Gastroesophageal sphincter (tissue), 4 donors: ENCODE measurements at regions not wholly inside any gene's neighbourhood (a gene's known extent, or its start where the extent isn't known, plus 50 kb on each side); places are given as distances from the start of the nearest gene placed in this dataset.

Source experiments
- ATAC-seq: fragments of 150-250 bp; one replicate; pipeline ENCODE4 v1.9.1; 2016; ENCODE audit warnings: mild to moderate bottlenecking, moderate library complexity
- H3K27ac ChIP-seq, 4 donors: fragments of 200-600 bp; sonication (generic) in 3 of 4; 1 replicate in 3 of 4; 2 replicates in 1 of 4; pipeline ENCODE4 v1.5.1; 2016 to 2019
- H3K27me3 ChIP-seq: fragments of 200-600 bp; sonication (generic); one replicate; pipeline ENCODE4 v1.5.1; 2019
- H3K36me3 ChIP-seq, 2 donors: fragments of 200-600 bp; sonication (generic); one replicate each; pipeline ENCODE4 v1.5.1; 2019; ENCODE audit warnings: control low read depth in 1 of 2
- H3K4me1 ChIP-seq, 3 donors: fragments of 200-600 bp; sonication (generic); 1 replicate in 2 of 3; 2 replicates in 1 of 3; pipeline ENCODE4 v1.5.1; 2016 to 2019; ENCODE audit warnings: control low read depth in 2 of 3
- H3K4me3 ChIP-seq, 2 donors: fragments of 200-600 bp; sonication (generic); one replicate each; pipeline ENCODE4 v1.5.1; 2019; ENCODE audit warnings: mild to moderate bottlenecking in 1 of 2, moderate library complexity in 1 of 2
- H3K9me3 ChIP-seq, 3 donors: fragments of 200-600 bp; sonication (generic); one replicate each; pipeline ENCODE4 v1.5.1; 2017 to 2019; ENCODE audit warnings: control low read depth in 2 of 3
- EP300 ChIP-seq: sonication (generic); formaldehyde crosslinking; IDR thresholded peaks from one replicate; pipeline ENCODE4 v1.6.1; 2017; ENCODE audit warnings: antibody characterized with exemption, mild to moderate bottlenecking
- POLR2A ChIP-seq, 2 donors: fragments of 450-650 bp; IDR thresholded peaks; one replicate each; pipeline ENCODE4 v1.6.1; 2017; ENCODE audit warnings: antibody characterized with exemption in 2 of 2, mild to moderate bottlenecking in 2 of 2, moderate library complexity in 1 of 2
- POLR2AphosphoS5 ChIP-seq: sonication (generic); formaldehyde crosslinking; IDR thresholded peaks from one replicate; pipeline ENCODE4 v1.6.1; 2017; ENCODE audit warnings: antibody characterized with exemption
- WGBS, 2 donors: methylation state at CpG; one replicate each; pipeline ENCODE4 v1.1.5; 2018; ENCODE audit warnings: low coverage in 1 of 2; 5-methylcytosine and 5-hydroxymethylcytosine counted together
- TF ChIP-seq, protein P1 (sequence below), 4 experiments: fragments of 200-600 bp in 2 of 4; fragments of 450-650 bp in 2 of 4; sonication (generic) in 1 of 4; IDR thresholded peaks; one replicate each; pipeline ENCODE4 v1.5.1; 2017 to 2019; ENCODE audit warnings: antibody characterized with exemption in 4 of 4, mild to moderate bottlenecking in 2 of 4, moderate library complexity in 2 of 4

DNA sequence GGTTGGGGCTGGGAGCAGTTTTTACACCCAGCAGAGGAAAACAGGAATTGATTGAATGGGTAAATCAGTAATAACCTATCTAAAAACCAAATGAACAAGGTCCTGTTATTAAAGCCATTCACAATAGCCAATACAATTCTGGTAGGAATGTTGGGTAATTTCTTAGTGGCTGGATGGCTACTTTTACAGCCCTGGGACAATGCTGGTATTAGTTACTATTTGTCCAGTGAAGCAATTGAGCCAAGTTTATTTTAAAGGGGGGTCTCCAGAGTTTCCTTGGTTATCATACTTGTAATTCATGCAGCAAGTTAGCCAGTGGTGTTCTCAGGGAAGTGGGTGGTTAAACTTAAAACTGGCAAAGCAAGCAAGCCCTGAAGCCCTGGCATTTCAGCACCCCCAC is 92.3 kb upstream of the STARD13 start:
- Histone ChIP-seq H3K9me3 (no peaks in the 10 kb centered on the region), H3K36me3 (no peaks in the 10 kb centered on the region), H3K27ac (no peak overlapping the region), H3K4me3 (no peak overlapping the region), H3K27me3 (no peaks in the 10 kb centered on the region), H3K4me1 (peaks cover 0 to 3% (median 0%) of the 10 kb centered on the region in 3 donors)
- no peak for TF ChIP-seq POLR2AphosphoS5
- TF ChIP-seq, protein P1, sequence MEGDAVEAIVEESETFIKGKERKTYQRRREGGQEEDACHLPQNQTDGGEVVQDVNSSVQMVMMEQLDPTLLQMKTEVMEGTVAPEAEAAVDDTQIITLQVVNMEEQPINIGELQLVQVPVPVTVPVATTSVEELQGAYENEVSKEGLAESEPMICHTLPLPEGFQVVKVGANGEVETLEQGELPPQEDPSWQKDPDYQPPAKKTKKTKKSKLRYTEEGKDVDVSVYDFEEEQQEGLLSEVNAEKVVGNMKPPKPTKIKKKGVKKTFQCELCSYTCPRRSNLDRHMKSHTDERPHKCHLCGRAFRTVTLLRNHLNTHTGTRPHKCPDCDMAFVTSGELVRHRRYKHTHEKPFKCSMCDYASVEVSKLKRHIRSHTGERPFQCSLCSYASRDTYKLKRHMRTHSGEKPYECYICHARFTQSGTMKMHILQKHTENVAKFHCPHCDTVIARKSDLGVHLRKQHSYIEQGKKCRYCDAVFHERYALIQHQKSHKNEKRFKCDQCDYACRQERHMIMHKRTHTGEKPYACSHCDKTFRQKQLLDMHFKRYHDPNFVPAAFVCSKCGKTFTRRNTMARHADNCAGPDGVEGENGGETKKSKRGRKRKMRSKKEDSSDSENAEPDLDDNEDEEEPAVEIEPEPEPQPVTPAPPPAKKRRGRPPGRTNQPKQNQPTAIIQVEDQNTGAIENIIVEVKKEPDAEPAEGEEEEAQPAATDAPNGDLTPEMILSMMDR (IDR thresholded peaks at IDR 0.05), result no peak
- TF ChIP-seq EP300, result no peak
- no peak for TF ChIP-seq POLR2A (IDR thresholded peaks at IDR 0.05)
- ATAC-seq, result no peak

- Histone ChIP-seq H3K27me3 (no peaks in the 10 kb centered on the region), H3K36me3 (no peaks in the 10 kb centered on the region), H3K9me3 (no peaks in the 10 kb centered on the region), H3K4me1 (no peaks in the 10 kb centered on the region), H3K27ac (no peak overlapping the region), H3K4me3 (no peak overlapping the region)
- TF ChIP-seq, protein P1 (IDR thresholded peaks at IDR 0.05), result no peak
- TF ChIP-seq EP300 (no peak), POLR2A (IDR thresholded peaks at IDR 0.05) (no peak), POLR2AphosphoS5 (no peak)
- ATAC-seq, result no peak
Measured at GRCh38 chr13:33379608-33380007, 94.1 kb upstream of the STARD13 start.

DNA sequence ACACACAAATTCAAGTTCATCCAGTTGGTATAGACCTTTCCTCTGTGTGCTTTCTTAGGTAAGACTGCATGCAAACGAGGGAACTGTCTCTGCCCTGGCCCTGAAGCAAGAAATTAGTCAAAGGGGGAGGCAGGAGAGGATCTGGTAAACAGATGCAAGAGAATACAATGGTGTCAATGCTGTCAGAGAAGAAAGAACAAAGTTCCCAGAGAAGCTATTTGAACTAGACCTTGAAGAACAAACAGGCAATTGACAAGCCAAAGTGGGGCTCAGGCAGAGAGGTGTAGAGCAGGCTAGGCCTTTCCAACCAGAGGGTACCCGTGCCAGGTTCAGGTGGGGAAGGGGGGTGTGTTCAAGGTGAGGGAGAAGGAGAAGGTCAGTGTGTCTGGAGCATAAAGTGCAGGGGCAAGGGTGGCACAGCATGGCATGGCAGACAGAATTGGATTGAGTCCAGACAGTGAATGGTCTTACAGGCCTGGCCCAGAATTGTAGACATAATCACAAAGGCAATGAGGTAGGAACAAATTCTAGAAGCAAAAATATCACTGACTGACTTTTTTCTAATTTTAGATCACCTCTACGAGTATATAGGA is 95.0 kb upstream of the STARD13 start:
- no peak overlapping the region for H3K4me3 ChIP-seq
- WGBS, 2 donors, result 74 to 93% methylated on average over 2 to 3 of the region's 3 CpGs
- H3K4me1 ChIP-seq, result no peaks in the 10 kb centered on the region
- TF ChIP-seq EP300 (no peak), POLR2A (IDR thresholded peaks at IDR 0.05) (no peak), POLR2AphosphoS5 (no peak)
- TF ChIP-seq, protein P1 (IDR thresholded peaks at IDR 0.05), result no peak
- H3K27ac ChIP-seq, result no peak overlapping the region
- no peaks in the 10 kb centered on the region for H3K36me3 ChIP-seq
- no peaks in the 10 kb centered on the region for H3K9me3 ChIP-seq
- H3K27me3 ChIP-seq, result no peaks in the 10 kb centered on the region
- ATAC-seq, result no peak

DNA sequence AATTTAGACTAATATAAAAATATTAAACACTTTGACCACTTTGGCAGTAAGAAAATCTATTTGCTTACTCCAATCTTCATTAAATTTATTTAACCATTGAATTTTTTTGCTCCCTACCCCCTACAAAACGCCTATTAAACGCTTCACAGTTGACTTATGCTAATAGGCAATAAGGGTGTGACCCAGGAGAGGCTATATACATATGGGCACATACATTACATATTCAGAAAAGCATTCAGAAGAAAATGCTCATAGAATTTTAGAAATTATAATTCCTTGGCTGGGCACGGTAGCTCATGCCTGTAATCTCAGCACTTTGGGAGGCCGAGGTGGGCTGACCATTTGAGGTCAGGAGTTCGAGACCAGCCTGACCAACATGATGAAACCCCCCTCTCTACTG is 95.6 kb upstream of the STARD13 start:
- H3K36me3 ChIP-seq, result no peaks in the 10 kb centered on the region
- H3K27ac ChIP-seq, result no peak overlapping the region
- H3K4me1 ChIP-seq, result no peaks in the 10 kb centered on the region
- no peaks in the 10 kb centered on the region for H3K9me3 ChIP-seq
- no peak overlapping the region for H3K4me3 ChIP-seq
- no peaks in the 10 kb centered on the region for H3K27me3 ChIP-seq
- TF ChIP-seq POLR2A (IDR thresholded peaks at IDR 0.05) (no peak), EP300 (no peak), POLR2AphosphoS5 (no peak)
- TF ChIP-seq, protein P1 (IDR thresholded peaks at IDR 0.05), result no peak
- WGBS, 2 donors, result 91 to 100% methylated on average over 5 of the region's 5 CpGs
- no peak for ATAC-seq

GRCh38 chr13:33381906-33382305 is 96.4 kb upstream of the STARD13 start:
- 87 to 99% methylated on average over 3 to 8 of the region's 8 CpGs for WGBS, 2 donors
- H3K9me3 ChIP-seq, result no peaks in the 10 kb centered on the region
- no peaks in the 10 kb centered on the region for H3K27me3 ChIP-seq
- no peak overlapping the region for H3K27ac ChIP-seq
- no peak overlapping the region for H3K4me3 ChIP-seq
- H3K4me1 ChIP-seq, result no peaks in the 10 kb centered on the region
- no peak for TF ChIP-seq EP300
- ATAC-seq, result no peak
- no peaks in the 10 kb centered on the region for H3K36me3 ChIP-seq
